ENCODE measurements at regions not wholly inside any gene's neighbourhood (a gene's known extent, or its start where the extent isn't known, plus 50 kb on each side); places are given as distances from the start of the nearest gene placed in this dataset.

DNA sequence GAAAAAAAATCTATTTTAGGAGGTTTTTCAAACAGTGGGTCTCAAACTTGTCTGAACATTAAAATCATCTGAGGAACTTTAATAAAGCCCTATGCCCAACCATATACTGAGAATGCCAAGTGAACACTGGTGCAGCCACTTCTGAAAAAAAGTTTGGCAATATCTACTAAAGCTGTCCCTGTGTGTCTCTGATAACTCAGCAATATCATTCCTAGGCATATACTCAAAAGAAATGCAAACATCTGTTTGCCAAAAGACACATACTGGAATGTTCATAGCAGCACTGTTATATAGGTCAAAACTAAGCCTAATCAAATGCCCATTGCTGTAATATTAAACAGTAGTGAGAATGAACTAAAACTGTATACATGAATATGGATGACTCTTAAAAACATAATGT is 74.2 kb upstream of the RGS4 start:
- DNase-seq = no peak
- Histone ChIP-seq H3K9me3 (no peaks in the 10 kb centered on the region), H3K36me3 (no peaks in the 10 kb centered on the region), H3K4me3 (no peak overlapping the region), H3K27me3 (no peaks in the 10 kb centered on the region), H3K27ac (no peak overlapping the region), H3K4me1 (no peaks in the 10 kb centered on the region)
- no peak for TF ChIP-seq POLR2AphosphoS5 (IDR thresholded peaks at IDR 0.05)
- TF ChIP-seq EP300 (IDR thresholded peaks at IDR 0.05; ENCODE audit: low read depth) = no peak
- no peak for TF ChIP-seq POLR2A (IDR thresholded peaks at IDR 0.05)
- TF ChIP-seq, protein P1, sequence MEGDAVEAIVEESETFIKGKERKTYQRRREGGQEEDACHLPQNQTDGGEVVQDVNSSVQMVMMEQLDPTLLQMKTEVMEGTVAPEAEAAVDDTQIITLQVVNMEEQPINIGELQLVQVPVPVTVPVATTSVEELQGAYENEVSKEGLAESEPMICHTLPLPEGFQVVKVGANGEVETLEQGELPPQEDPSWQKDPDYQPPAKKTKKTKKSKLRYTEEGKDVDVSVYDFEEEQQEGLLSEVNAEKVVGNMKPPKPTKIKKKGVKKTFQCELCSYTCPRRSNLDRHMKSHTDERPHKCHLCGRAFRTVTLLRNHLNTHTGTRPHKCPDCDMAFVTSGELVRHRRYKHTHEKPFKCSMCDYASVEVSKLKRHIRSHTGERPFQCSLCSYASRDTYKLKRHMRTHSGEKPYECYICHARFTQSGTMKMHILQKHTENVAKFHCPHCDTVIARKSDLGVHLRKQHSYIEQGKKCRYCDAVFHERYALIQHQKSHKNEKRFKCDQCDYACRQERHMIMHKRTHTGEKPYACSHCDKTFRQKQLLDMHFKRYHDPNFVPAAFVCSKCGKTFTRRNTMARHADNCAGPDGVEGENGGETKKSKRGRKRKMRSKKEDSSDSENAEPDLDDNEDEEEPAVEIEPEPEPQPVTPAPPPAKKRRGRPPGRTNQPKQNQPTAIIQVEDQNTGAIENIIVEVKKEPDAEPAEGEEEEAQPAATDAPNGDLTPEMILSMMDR (IDR thresholded peaks at IDR 0.05) = no peak
- in situ Hi-C loops (cut with MboI; ENCODE audit: low pct_ligation_motif_present in 1 of 4, low pct_unique_long_range_greater_than_20kb in 1 of 4, low sequenced_read_pairs in 3 of 4) = no loop called here
- intact Hi-C loops (cut with DNase I; ENCODE audit: low total_unique reads) = no loop called here

DNA sequence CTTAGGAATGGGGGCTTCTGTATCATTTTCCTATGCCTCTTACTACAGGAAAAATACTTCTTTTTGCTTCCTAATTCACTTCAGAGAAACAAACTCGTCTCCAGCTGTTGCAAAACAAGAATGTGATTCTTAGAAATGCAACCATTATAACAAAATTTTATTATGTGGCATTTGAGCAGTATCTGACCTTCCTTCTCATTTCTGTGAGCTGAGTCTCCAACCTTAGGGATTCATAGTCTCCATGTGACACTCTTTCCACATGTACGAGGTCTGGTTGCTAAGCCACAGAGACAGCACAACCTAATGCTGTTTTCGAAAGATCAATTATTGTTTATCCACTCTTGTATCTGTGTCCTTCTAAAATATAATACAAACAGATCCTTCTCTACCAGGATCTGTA is 75.3 kb upstream of the RGS4 start:
- Histone ChIP-seq H3K4me1 (no peaks in the 10 kb centered on the region), H3K36me3 (no peaks in the 10 kb centered on the region), H3K27me3 (no peaks in the 10 kb centered on the region), H3K4me3 (no peak overlapping the region), H3K27ac (no peak overlapping the region), H3K9me3 (no peaks in the 10 kb centered on the region)
- no peak for TF ChIP-seq POLR2AphosphoS5 (IDR thresholded peaks at IDR 0.05)
- TF ChIP-seq POLR2A (IDR thresholded peaks at IDR 0.05) = no peak
- TF ChIP-seq EP300 (IDR thresholded peaks at IDR 0.05; ENCODE audit: low read depth) = no peak
- TF ChIP-seq, protein P1 (IDR thresholded peaks at IDR 0.05) = no peak
- 44 to 73% methylated on average over 3 of the region's 3 CpGs for WGBS, 2 donors (ENCODE audit: low coverage in 1 of 2)
- intact Hi-C loops (cut with DNase I; ENCODE audit: low total_unique reads) = no loop called here
- DNase-seq = no peak
- in situ Hi-C loops (cut with MboI; ENCODE audit: low pct_ligation_motif_present in 1 of 4, low pct_unique_long_range_greater_than_20kb in 1 of 4, low sequenced_read_pairs in 3 of 4) = no loop called here

DNA sequence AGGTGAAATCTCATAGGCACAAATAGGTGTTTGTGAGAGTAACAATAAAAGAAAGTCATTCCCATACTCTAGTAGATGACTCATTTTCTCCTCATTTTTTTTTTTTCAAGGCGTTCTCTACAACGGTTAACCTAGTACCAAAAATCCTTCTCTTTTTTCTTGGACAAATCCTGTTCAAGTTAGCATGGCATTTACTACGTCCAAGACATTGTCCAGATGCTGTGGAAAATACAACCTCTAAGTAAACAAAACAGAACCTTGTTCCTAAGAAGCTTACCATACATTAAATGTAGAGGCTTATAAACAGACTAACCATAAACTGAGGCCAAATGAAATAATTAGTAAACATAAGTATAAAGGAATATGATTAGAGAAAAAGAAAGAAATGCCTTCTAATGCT is 76.2 kb upstream of the RGS4 start:
- WGBS, 2 donors (ENCODE audit: low coverage in 1 of 2) = 46 to 49% methylated on average over 3 of the region's 3 CpGs
- Histone ChIP-seq H3K9me3 (no peaks in the 10 kb centered on the region), H3K36me3 (no peaks in the 10 kb centered on the region), H3K4me1 (no peaks in the 10 kb centered on the region), H3K27me3 (no peaks in the 10 kb centered on the region), H3K27ac (no peak overlapping the region), H3K4me3 (no peak overlapping the region)
- DNase-seq = no peak
- in situ Hi-C loops (cut with MboI; ENCODE audit: low pct_ligation_motif_present in 1 of 4, low pct_unique_long_range_greater_than_20kb in 1 of 4, low sequenced_read_pairs in 3 of 4) = no loop called here
- TF ChIP-seq, protein P1 (IDR thresholded peaks at IDR 0.05) = no peak
- TF ChIP-seq EP300 (IDR thresholded peaks at IDR 0.05; ENCODE audit: low read depth) = no peak
- no peak for TF ChIP-seq POLR2AphosphoS5 (IDR thresholded peaks at IDR 0.05)
- TF ChIP-seq POLR2A (IDR thresholded peaks at IDR 0.05) = no peak
- intact Hi-C loops (cut with DNase I; ENCODE audit: low total_unique reads) = no loop called here

DNA sequence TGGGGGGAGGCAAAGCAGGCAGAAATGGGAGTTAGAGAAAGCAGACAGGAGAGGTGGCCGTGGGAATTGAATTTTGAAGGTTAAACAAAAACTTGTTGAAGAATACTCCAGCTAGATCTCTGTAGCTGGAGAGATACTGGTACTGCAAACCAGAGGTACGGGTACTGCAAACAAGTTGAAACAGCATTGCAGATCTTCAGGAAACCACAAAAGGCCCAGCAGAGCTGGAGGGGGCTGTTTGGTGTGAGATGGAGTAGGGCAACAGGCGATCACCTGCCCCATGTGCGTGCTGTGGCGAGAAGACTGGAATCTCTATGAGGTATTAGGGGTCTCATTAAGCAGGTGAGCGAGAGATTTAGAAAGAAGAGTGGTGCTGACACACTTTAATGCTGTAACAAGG is 77.7 kb upstream of the RGS4 start:
- H3K4me1 ChIP-seq = no peaks in the 10 kb centered on the region
- no peaks in the 10 kb centered on the region for H3K27me3 ChIP-seq
- H3K4me3 ChIP-seq = no peak overlapping the region
- H3K9me3 ChIP-seq = no peaks in the 10 kb centered on the region
- no peaks in the 10 kb centered on the region for H3K36me3 ChIP-seq
- in situ Hi-C loops (cut with MboI; ENCODE audit: low pct_ligation_motif_present in 1 of 4, low pct_unique_long_range_greater_than_20kb in 1 of 4, low sequenced_read_pairs in 3 of 4) = no loop called here
- TF ChIP-seq POLR2A (IDR thresholded peaks at IDR 0.05) (no peak), EP300 (IDR thresholded peaks at IDR 0.05; ENCODE audit: low read depth) (no peak), POLR2AphosphoS5 (IDR thresholded peaks at IDR 0.05) (no peak)
- TF ChIP-seq, protein P1 (IDR thresholded peaks at IDR 0.05) = no peak
- intact Hi-C loops (cut with DNase I; ENCODE audit: low total_unique reads) = no loop called here
- DNase-seq = no peak
- no peak overlapping the region for H3K27ac ChIP-seq
- WGBS, 2 donors (ENCODE audit: low coverage in 1 of 2) = 83 to 90% methylated on average over 3 to 6 of the region's 6 CpGs

Measured in transverse colon (tissue), 4 donors.